Tibial artery (tissue), 4 donors: ENCODE measurements at regions not wholly inside any gene's neighbourhood (a gene's known extent, or its start where the extent isn't known, plus 50 kb on each side); places are given as distances from the start of the nearest gene placed in this dataset.
A peak's percentile ranks its signal among the peaks of the same experiment; 100 is the strongest.

Experiments
- DNase-seq, 2 donors: peaks; one replicate each; pipeline ENCODE4 v3.0.0-alpha.2; 2019
- H3K27ac ChIP-seq, 2 donors: fragments of 200-600 bp; sonication (generic) in 1 of 2; 1 replicate in 1 of 2; 2 replicates in 1 of 2; pipeline ENCODE4 v1.5.1; 2018 to 2019; ENCODE audit warnings: mild to moderate bottlenecking in 1 of 2
- H3K27me3 ChIP-seq, 2 donors: fragments of 200-600 bp; sonication (generic) in 1 of 2; one replicate each; pipeline versions ENCODE4 v1.5.1 to v1.6.0; 2016 to 2019
- H3K36me3 ChIP-seq, 3 donors: fragments of 200-600 bp; sonication (generic) in 2 of 3; one replicate each; pipeline ENCODE4 v1.5.1; 2016 to 2019; ENCODE audit warnings: mild to moderate bottlenecking in 2 of 3
- H3K4me1 ChIP-seq, 4 donors: fragments of 200-600 bp; sonication (generic) in 2 of 4; 1 replicate in 3 of 4; 2 replicates in 1 of 4; pipeline ENCODE4 v1.5.1; 2016 to 2019
- H3K4me3 ChIP-seq, 2 donors: fragments of 200-600 bp; sonication (generic) in 1 of 2; 1 replicate in 1 of 2; 2 replicates in 1 of 2; pipeline ENCODE4 v1.5.1; 2018 to 2019; ENCODE audit warnings: mild to moderate bottlenecking in 2 of 2
- H3K9me3 ChIP-seq, 3 donors: fragments of 200-600 bp; sonication (generic) in 1 of 3; one replicate each; pipeline ENCODE4 v1.5.1; 2016 to 2019
- CTCF ChIP-seq, 2 experiments: fragments of 200-600 bp in 1 of 2; fragments of 450-650 bp in 1 of 2; IDR thresholded peaks; one replicate each; pipeline ENCODE4 v1.5.1; 2017 to 2019; ENCODE audit warnings: antibody characterized with exemption in 2 of 2, mild to moderate bottlenecking in 1 of 2, moderate library complexity in 1 of 2
- intact Hi-C: fragments of 100-400 bp; cut with DNase I; formaldehyde crosslinking; loops from one replicate; pipeline ENCODE4 v1.15.0; 2023; ENCODE audit warnings: low total_unique reads

DNA sequence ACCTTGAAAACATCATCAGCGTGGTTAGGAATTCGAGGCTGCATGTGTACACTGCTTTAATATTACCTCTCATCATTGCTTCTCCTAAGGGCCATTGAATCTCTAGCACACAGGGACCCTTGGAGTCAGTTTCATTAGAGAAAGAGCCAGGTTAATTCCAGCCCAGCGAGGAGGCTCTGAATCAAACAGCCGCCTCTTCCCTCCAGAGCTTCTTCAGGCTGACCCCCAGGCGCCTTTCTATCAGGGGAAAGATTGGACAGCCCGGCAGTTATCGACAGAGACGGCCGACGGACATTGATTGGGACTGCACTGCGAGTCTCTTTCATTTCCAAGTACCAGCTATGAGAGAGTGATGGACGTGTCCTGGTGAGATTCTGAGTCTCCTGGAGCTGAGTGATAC lies 159.2 kb downstream of the ANKRD60 start:
- no peak overlapping the region for H3K27ac ChIP-seq
- TF ChIP-seq CTCF (IDR thresholded peaks at IDR 0.05), result no peak
- no peaks in the 10 kb centered on the region for H3K36me3 ChIP-seq
- no peaks in the 10 kb centered on the region for H3K9me3 ChIP-seq
- H3K4me1 ChIP-seq, result no peaks in the 10 kb centered on the region
- peak in 1 of 2 donors; percentile 32 for DNase-seq
- no peaks in the 10 kb centered on the region for H3K27me3 ChIP-seq
- no peak overlapping the region for H3K4me3 ChIP-seq
- intact Hi-C loops, result no loop called here

- Histone ChIP-seq H3K4me3 (no peak overlapping the region), H3K36me3 (no peaks in the 10 kb centered on the region), H3K9me3 (no peaks in the 10 kb centered on the region), H3K27ac (no peak overlapping the region), H3K27me3 (no peaks in the 10 kb centered on the region), H3K4me1 (no peaks in the 10 kb centered on the region)
- TF ChIP-seq CTCF (IDR thresholded peaks at IDR 0.05), result no peak
- intact Hi-C loops, result no loop called here
- DNase-seq, result peak in 1 of 2 donors; percentile 16
These were observed 162.7 kb downstream of the ANKRD60 start for GRCh38 chr20:58065508-58066361.

- intact Hi-C loops, result no loop called here
- Histone ChIP-seq H3K27ac (no peak overlapping the region), H3K36me3 (no peaks in the 10 kb centered on the region), H3K27me3 (no peaks in the 10 kb centered on the region), H3K4me1 (no peaks in the 10 kb centered on the region), H3K4me3 (no peak overlapping the region), H3K9me3 (no peaks in the 10 kb centered on the region)
- peak in 1 of 2 donors; percentile 24 for DNase-seq
- no peak for TF ChIP-seq CTCF (IDR thresholded peaks at IDR 0.05)
These were observed 163.9 kb downstream of the ANKRD60 start for GRCh38 chr20:58064411-58065010.

DNA sequence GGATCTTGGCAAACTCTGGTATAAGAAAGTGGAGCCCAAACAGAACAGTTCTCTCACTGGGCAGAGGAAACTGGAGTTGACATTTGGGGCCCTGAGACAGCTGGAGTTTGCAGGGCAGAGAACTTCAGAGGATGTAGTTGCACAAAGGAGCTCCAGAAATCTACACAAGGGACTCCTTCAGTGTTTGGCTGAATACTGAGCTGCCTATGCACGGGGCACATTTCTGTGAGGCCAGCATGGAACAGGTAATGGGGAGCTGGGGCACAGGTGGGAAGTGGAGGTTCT lies 169.3 kb downstream of the ANKRD60 start:
- Histone ChIP-seq H3K36me3 (no peaks in the 10 kb centered on the region), H3K4me1 (peaks cover 0 to 9% (median 4%) of the 10 kb centered on the region in 4 donors), H3K27ac (no peak overlapping the region), H3K9me3 (no peaks in the 10 kb centered on the region), H3K4me3 (no peak overlapping the region), H3K27me3 (no peaks in the 10 kb centered on the region)
- no peak for TF ChIP-seq CTCF (IDR thresholded peaks at IDR 0.05)
- intact Hi-C loops, result no loop called here
- no peak for DNase-seq

- Histone ChIP-seq H3K4me3 (no peak overlapping the region), H3K9me3 (no peaks in the 10 kb centered on the region), H3K36me3 (no peaks in the 10 kb centered on the region), H3K4me1 (peaks cover 0 to 9% (median 4%) of the 10 kb centered on the region in 4 donors), H3K27ac (no peak overlapping the region), H3K27me3 (no peaks in the 10 kb centered on the region)
- DNase-seq, result peak in 1 of 2 donors; percentile 19
- intact Hi-C loops, result no loop called here
- no peak for TF ChIP-seq CTCF (IDR thresholded peaks at IDR 0.05)
These were observed 169.8 kb downstream of the ANKRD60 start for GRCh38 chr20:58058421-58059259.
